ENCODE measurements at regions not wholly inside any gene's neighbourhood (a gene's known extent, or its start where the extent isn't known, plus 50 kb on each side); places are given as distances from the start of the nearest gene placed in this dataset.

- no peak for TF ChIP-seq CTCF (IDR thresholded peaks at IDR 0.05)
- no peak for TF ChIP-seq POLR2AphosphoS5 (IDR thresholded peaks at IDR 0.05)
These were observed 134.6 kb upstream of the EEF1E1 start for GRCh38 chr6:8236956-8237355.

Data from prostate gland (tissue), 2 donors.